ENCODE measurements at regions not wholly inside any gene's neighbourhood (a gene's known extent, or its start where the extent isn't known, plus 50 kb on each side); places are given as distances from the start of the nearest gene placed in this dataset.
"Not testable (repeated sequence)": the region's sequence is repeated elsewhere in the genome, so short reads cannot be mapped to it uniquely, and the experiment has no call there.

DNA sequence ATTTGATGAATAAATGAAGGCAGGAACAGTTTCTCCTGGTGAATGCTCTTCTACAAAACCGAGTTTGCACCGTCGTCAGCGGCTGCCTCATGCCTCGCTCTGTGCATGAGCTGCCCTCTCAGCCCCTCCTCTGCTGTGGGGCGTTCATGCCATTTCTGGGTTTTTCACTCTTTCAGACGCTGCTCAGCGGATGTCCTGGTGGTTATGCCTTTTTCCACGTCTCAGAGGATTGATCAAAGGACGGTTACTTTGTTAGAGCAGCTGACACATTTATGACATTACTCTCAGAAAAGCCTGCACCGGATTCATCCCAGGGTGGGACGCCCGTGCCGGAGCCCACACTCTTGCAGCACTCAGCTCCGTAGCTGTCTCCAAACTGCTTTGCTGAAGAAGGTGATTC is 195.9 kb upstream of the PPP1R26 start:
- no peak for DNase-seq (ENCODE audit: low read depth in 1 of 2, low spot score in 1 of 2)
- Histone ChIP-seq H3K4me3 (replicated peaks; ENCODE audit: insufficient read depth, low read length) (no peak overlapping the region), H3K27me3 (ENCODE audit: insufficient read depth, poor library complexity, severe bottlenecking) (no peaks in the 10 kb centered on the region)

DNA sequence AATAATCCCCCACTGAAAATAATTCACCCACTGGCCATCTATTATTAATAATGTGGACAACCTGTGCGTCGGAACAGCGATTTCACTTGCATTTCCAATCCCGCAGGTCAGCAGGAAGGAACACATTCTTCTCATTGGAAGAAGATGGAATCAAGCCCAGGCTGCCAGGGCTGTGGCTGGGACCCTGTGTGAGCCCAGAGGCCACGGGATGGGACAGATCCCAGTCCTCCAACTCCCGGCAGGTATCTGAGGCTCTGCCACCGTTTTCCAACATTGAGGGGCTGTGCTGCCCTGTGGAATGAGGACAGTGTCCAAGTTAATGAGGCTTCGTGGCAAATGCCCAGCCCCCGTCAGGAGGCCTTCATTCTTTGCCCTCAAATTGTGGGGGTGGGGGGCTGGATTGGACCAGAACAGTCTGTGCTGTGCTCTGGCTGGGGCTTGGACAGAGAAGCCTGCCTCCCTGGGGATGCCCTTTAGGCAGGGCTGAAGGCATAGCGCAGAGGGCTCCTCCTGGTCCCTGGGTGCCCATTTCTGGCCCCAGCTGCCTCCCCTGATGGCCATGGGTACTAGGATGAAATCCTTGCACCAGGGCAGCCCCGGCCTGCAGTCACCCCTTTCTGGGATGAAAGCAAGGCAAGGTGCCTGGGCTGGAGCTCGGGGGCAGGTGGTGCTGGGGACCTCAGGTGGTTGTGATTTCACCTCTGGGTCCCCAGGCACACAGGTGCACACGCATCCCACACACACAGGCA is 195.0 kb upstream of the PPP1R26 start:
- no peaks in the 10 kb centered on the region for H3K27me3 ChIP-seq (ENCODE audit: insufficient read depth, poor library complexity, severe bottlenecking)
- H3K4me3 ChIP-seq (replicated peaks; ENCODE audit: insufficient read depth, low read length): no peak overlapping the region
- no peak for DNase-seq (ENCODE audit: low read depth in 1 of 2, low spot score in 1 of 2)
- H3K27ac ChIP-seq (replicated peaks): no peak overlapping the region
- TF ChIP-seq POLR2AphosphoS5 (IDR thresholded peaks at IDR 0.05; ENCODE audit: low read depth): no peak
- TF ChIP-seq, protein P1, sequence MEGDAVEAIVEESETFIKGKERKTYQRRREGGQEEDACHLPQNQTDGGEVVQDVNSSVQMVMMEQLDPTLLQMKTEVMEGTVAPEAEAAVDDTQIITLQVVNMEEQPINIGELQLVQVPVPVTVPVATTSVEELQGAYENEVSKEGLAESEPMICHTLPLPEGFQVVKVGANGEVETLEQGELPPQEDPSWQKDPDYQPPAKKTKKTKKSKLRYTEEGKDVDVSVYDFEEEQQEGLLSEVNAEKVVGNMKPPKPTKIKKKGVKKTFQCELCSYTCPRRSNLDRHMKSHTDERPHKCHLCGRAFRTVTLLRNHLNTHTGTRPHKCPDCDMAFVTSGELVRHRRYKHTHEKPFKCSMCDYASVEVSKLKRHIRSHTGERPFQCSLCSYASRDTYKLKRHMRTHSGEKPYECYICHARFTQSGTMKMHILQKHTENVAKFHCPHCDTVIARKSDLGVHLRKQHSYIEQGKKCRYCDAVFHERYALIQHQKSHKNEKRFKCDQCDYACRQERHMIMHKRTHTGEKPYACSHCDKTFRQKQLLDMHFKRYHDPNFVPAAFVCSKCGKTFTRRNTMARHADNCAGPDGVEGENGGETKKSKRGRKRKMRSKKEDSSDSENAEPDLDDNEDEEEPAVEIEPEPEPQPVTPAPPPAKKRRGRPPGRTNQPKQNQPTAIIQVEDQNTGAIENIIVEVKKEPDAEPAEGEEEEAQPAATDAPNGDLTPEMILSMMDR (IDR thresholded peaks at IDR 0.05; ENCODE audit: insufficient read depth, low read length): no peak
- TF ChIP-seq REST (IDR thresholded peaks at IDR 0.05; ENCODE audit: insufficient replicate concordance, low read depth): no peak
- TF ChIP-seq GABPA (IDR thresholded peaks at IDR 0.05; ENCODE audit: low read depth): no peak
- TF ChIP-seq SPI1 (IDR thresholded peaks at IDR 0.05; ENCODE audit: borderline replicate concordance, low read depth): no peak

More for the DNA sequence above, 195.9 kb upstream of the PPP1R26 start:
- TF ChIP-seq, protein P1 (IDR thresholded peaks at IDR 0.05; ENCODE audit: insufficient read depth, low read length): no peak
- no peak for TF ChIP-seq GABPA (IDR thresholded peaks at IDR 0.05; ENCODE audit: low read depth)
- TF ChIP-seq SPI1 (IDR thresholded peaks at IDR 0.05; ENCODE audit: borderline replicate concordance, low read depth): no peak
- no peak for TF ChIP-seq POLR2AphosphoS5 (IDR thresholded peaks at IDR 0.05; ENCODE audit: low read depth)
- no peak for TF ChIP-seq REST (IDR thresholded peaks at IDR 0.05; ENCODE audit: insufficient replicate concordance, low read depth)
- no peak overlapping the region for H3K27ac ChIP-seq (replicated peaks)

DNA sequence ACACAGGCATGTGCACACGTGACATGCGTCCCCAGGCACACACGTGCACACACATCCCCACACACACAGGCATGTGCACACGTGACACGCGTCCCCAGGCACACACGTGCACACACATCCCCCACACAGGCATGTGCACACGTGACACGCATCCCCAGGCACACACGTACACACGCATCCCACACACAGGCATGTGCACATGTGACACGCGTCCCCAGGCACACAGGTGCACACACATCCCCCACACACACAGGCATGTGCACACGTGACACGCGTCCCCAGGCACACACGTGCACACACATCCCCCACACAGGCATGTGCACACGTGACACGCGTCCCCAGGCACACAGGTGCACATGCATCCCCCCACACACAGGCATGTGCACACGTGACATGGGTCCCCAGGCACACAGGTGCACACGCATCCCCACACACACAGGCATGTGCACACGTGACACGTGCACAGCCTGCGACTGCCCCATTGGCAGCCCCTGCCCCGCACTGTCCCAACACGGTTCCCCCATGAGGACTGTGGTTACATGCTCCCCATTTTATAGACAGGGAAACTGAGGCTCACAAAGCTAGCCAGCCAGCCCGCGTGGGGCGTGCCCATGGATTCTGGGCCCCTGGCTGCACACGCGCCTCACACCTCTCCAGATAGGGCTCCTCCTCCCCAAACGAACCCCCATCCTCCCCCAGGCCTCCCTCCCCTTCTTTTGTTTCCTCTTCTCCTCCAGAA is 193.2 kb upstream of the PPP1R26 start:
- not testable (repeated sequence) for H3K4me3 ChIP-seq (replicated peaks; ENCODE audit: insufficient read depth, low read length); H3K27ac ChIP-seq (replicated peaks); DNase-seq (ENCODE audit: low read depth in 1 of 2, low spot score in 1 of 2); H3K27me3 ChIP-seq (ENCODE audit: insufficient read depth, poor library complexity, severe bottlenecking)

DNA sequence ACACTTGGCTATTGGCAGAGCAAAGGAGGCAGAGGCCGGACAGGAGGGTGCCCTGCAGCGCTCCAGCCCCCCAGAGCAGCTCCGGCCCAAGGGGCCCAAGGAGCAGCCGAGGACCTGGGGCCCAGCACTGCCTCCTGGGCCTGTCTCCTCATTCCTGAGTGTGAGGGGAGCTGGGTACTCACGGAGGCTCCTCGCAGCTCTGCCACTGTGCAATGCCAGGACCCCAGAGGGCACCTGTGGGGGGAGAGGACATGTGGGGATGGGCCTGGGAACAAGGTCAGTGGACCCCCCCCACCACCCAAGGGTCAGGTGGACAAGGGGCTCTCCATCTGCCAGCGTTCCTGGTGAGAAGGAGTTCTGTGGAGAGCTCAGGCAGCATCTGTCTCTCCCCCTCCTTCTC is 192.6 kb upstream of the PPP1R26 start:
- Histone ChIP-seq H3K27me3 (ENCODE audit: insufficient read depth, poor library complexity, severe bottlenecking) (no peaks in the 10 kb centered on the region), H3K4me3 (replicated peaks; ENCODE audit: insufficient read depth, low read length) (no peak overlapping the region), H3K27ac (replicated peaks) (no peak overlapping the region)
- no peak for DNase-seq (ENCODE audit: low read depth in 1 of 2, low spot score in 1 of 2)
- TF ChIP-seq, protein P1 (IDR thresholded peaks at IDR 0.05; ENCODE audit: insufficient read depth, low read length): no peak
